Mesenchymal stem cell (in vitro differentiated cells and primary cell): ENCODE measurements at regions not wholly inside any gene's neighbourhood (a gene's known extent, or its start where the extent isn't known, plus 50 kb on each side); places are given as distances from the start of the nearest gene placed in this dataset.

ENCODE experiments used
- DNase-seq: peaks from one replicate; pipeline ENCODE4 v3.0.0-alpha.2; 2013
- H2AFZ ChIP-seq: one replicate; pipeline ENCODE4 v1.6.1; 2013; ENCODE audit warnings: low read depth, mild to moderate bottlenecking, control low read depth, inconsistent platforms, low read length, moderate library complexity
- H2AK5ac ChIP-seq: 2 replicates; pipeline ENCODE4 v1.6.1; 2013; ENCODE audit warnings: low read length, moderate library complexity, mild to moderate bottlenecking, inconsistent platforms; ENCODE audit not compliant: severe bottlenecking
- H2BK120ac ChIP-seq: one replicate; pipeline ENCODE4 v1.6.1; 2013; ENCODE audit warnings: low read depth, mild to moderate bottlenecking, inconsistent platforms, low read length, moderate library complexity
- H2BK12ac ChIP-seq, 2 experiments: one replicate each; pipeline ENCODE4 v1.6.1; 2013; ENCODE audit warnings: inconsistent platforms in 2 of 2, low read length in 2 of 2, mild to moderate bottlenecking in 2 of 2, moderate library complexity in 2 of 2, control low read depth in 1 of 2
- H2BK15ac ChIP-seq: one replicate; pipeline ENCODE4 v1.6.1; 2013; ENCODE audit warnings: mild to moderate bottlenecking, low read depth, inconsistent platforms; ENCODE audit not compliant: poor library complexity, severe bottlenecking
- H2BK5ac ChIP-seq: 2 replicates; pipeline ENCODE4 v1.6.1; 2013; ENCODE audit warnings: low read depth, mild to moderate bottlenecking, low read length, control low read depth, inconsistent platforms; ENCODE audit not compliant: poor library complexity, severe bottlenecking
- H3K14ac ChIP-seq, 2 experiments: one replicate each; pipeline ENCODE4 v1.6.1; 2013; ENCODE audit warnings: inconsistent platforms in 2 of 2, low read length in 2 of 2, control low read depth in 1 of 2, mild to moderate bottlenecking in 1 of 2, moderate library complexity in 1 of 2
- H3K18ac ChIP-seq, 2 experiments: one replicate each; pipeline ENCODE4 v1.6.1; 2013; ENCODE audit warnings: inconsistent platforms in 2 of 2, low read length in 2 of 2, control low read depth in 1 of 2, low read depth in 1 of 2, mild to moderate bottlenecking in 1 of 2
- H3K23ac ChIP-seq, 2 experiments: one replicate each; pipeline ENCODE4 v1.6.1; 2013; ENCODE audit warnings: inconsistent platforms in 2 of 2, low read length in 2 of 2, mild to moderate bottlenecking in 2 of 2, moderate library complexity in 2 of 2, control low read depth in 1 of 2
- H3K27ac ChIP-seq: 2 replicates; pipeline ENCODE4 v1.5.1; 2013; ENCODE audit warnings: mild to moderate bottlenecking, moderate library complexity, low read length, control low read depth, inconsistent platforms; ENCODE audit not compliant: poor library complexity, severe bottlenecking
- H3K27me3 ChIP-seq, 2 experiments: 2 replicates each; pipeline versions ENCODE4 v1.6.1 to v1.7.0; 2013; ENCODE audit warnings: low read length in 2 of 2, mild to moderate bottlenecking in 2 of 2, moderate library complexity in 2 of 2, control low read depth in 1 of 2, inconsistent platforms in 1 of 2; ENCODE audit not compliant: control insufficient read depth in 1 of 2, insufficient read depth in 1 of 2
- H3K36me3 ChIP-seq, 2 experiments: 2 replicates each; pipeline versions ENCODE4 v1.6.1 to v1.7.0; 2013; ENCODE audit warnings: low read length in 2 of 2, control low read depth in 1 of 2, inconsistent platforms in 1 of 2, low read depth in 1 of 2, mild to moderate bottlenecking in 1 of 2; ENCODE audit not compliant: insufficient read depth in 2 of 2, control insufficient read depth in 1 of 2
- H3K4ac ChIP-seq, 2 experiments: one replicate each; pipeline ENCODE4 v1.6.1; 2013; ENCODE audit warnings: inconsistent platforms in 2 of 2, low read length in 2 of 2, mild to moderate bottlenecking in 2 of 2, moderate library complexity in 2 of 2, control low read depth in 1 of 2, low read depth in 1 of 2
- H3K4me1 ChIP-seq: 2 replicates; pipeline ENCODE4 v1.6.1; 2013; ENCODE audit warnings: low read depth, low read length, control low read depth; ENCODE audit not compliant: control insufficient read depth, insufficient read depth
- H3K4me2 ChIP-seq: 2 replicates; pipeline ENCODE4 v1.6.1; 2013; ENCODE audit warnings: low read length, mild to moderate bottlenecking, inconsistent platforms; ENCODE audit not compliant: poor library complexity, severe bottlenecking
- H3K4me3 ChIP-seq, 2 experiments: 2 replicates each; pipeline versions ENCODE4 v1.5.1 to v1.7.0; 2013; ENCODE audit warnings: low read length in 2 of 2, mild to moderate bottlenecking in 2 of 2, control low read depth in 1 of 2, low read depth in 1 of 2; ENCODE audit not compliant: insufficient read depth in 1 of 2
- H3K79me1 ChIP-seq: replicated peaks from 2 replicates; pipeline ENCODE4 v1.6.1; 2013; ENCODE audit warnings: mild to moderate bottlenecking, control low read depth, low read length, inconsistent platforms; ENCODE audit not compliant: poor library complexity, severe bottlenecking
- H3K9ac ChIP-seq: 2 replicates; pipeline ENCODE4 v1.7.0; 2013; ENCODE audit warnings: mild to moderate bottlenecking, low read length, moderate library complexity
- H3K9me3 ChIP-seq: 2 replicates; pipeline ENCODE4 v1.7.0; 2013; ENCODE audit warnings: mild to moderate bottlenecking, low read length; ENCODE audit not compliant: control insufficient read depth
- H4K8ac ChIP-seq: one replicate; pipeline ENCODE4 v1.6.1; 2013; ENCODE audit warnings: inconsistent platforms, mild to moderate bottlenecking, low read length, moderate library complexity
- H4K91ac ChIP-seq: one replicate; pipeline ENCODE4 v1.6.1; 2013; ENCODE audit warnings: mild to moderate bottlenecking, low read length, inconsistent platforms
- WGBS: methylation state at CpG from one replicate; pipeline ENCODE4 v1.1.7; 2013; ENCODE audit warnings: mixed read lengths; 5-methylcytosine and 5-hydroxymethylcytosine counted together

- H2AFZ ChIP-seq = no peak overlapping the region
- H2BK120ac ChIP-seq = no peak overlapping the region
- no peaks in the 10 kb centered on the region for H3K4me1 ChIP-seq
- WGBS = 67% methylated on average over 13 of the region's 13 CpGs
- H3K18ac ChIP-seq = no peak overlapping the region
- H2BK5ac ChIP-seq = no peak overlapping the region
- no peak overlapping the region for H4K91ac ChIP-seq
- no peak overlapping the region for H4K8ac ChIP-seq
- no peaks in the 10 kb centered on the region for H3K36me3 ChIP-seq
- H3K23ac ChIP-seq = no peak overlapping the region
- H3K4me2 ChIP-seq = no peak overlapping the region
- H2AK5ac ChIP-seq = no peak overlapping the region
- no peak overlapping the region for H3K4ac ChIP-seq
- H3K9me3 ChIP-seq = no peaks in the 10 kb centered on the region
- no peak overlapping the region for H2BK15ac ChIP-seq
- no peak overlapping the region for H3K14ac ChIP-seq
- no peak overlapping the region for H2BK12ac ChIP-seq
- H3K79me1 ChIP-seq = no peaks in the 10 kb centered on the region
- DNase-seq = no peak
- no peak overlapping the region for H3K9ac ChIP-seq
- no peak overlapping the region for H3K27ac ChIP-seq
- no peak overlapping the region for H3K4me3 ChIP-seq
- H3K27me3 ChIP-seq = peaks cover 0 to 27% of the 10 kb centered on the region in 2 experiments
Observed at GRCh38 chr22:48084041-48084728, 1321.7 kb downstream of the TBC1D22A start.

GRCh38 chr22:48083502-48083901, 1321.1 kb downstream of the TBC1D22A start:
- Histone ChIP-seq H2BK120ac (no peak overlapping the region), H3K14ac (no peak overlapping the region), H4K91ac (no peak overlapping the region), H4K8ac (no peak overlapping the region), H3K4me2 (no peak overlapping the region), H3K9ac (no peak overlapping the region), H3K9me3 (no peaks in the 10 kb centered on the region), H3K36me3 (no peaks in the 10 kb centered on the region), H3K23ac (no peak overlapping the region), H3K18ac (no peak overlapping the region), H2AFZ (no peak overlapping the region), H3K27ac (no peak overlapping the region), H3K4me3 (no peak overlapping the region), H2BK15ac (no peak overlapping the region), H2BK12ac (no peak overlapping the region), H3K79me1 (no peaks in the 10 kb centered on the region), H2AK5ac (no peak overlapping the region), H3K4ac (no peak overlapping the region), H2BK5ac (no peak overlapping the region), H3K4me1 (no peaks in the 10 kb centered on the region), H3K27me3 (peaks cover 0 to 27% of the 10 kb centered on the region in 2 experiments)
- WGBS = 81% methylated on average over 10 of the region's 10 CpGs
- no peak for DNase-seq

DNA sequence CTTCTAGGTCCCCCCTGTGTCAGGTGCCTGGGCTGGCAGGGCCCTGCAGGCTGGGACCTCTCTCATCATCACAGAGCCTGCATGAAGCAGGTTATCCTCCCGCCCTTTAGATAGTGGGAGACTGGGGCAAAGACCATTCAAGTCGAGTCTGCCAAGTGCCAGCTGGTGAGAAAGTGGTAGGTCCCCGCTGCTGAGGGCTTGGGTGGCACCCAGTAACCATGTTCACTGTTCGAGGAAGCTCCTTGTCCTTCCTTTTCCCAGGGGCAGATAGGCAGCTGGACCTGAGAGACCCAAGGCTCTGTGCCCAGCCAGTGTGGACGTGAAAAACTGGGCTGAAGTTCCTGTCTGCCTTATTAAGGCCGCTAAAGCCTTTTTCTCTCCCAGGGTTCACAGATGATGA, 1319.8 kb downstream of the TBC1D22A start:
- Histone ChIP-seq H2BK5ac (no peak overlapping the region), H3K9me3 (no peaks in the 10 kb centered on the region), H3K79me1 (no peaks in the 10 kb centered on the region), H3K4me3 (no peak overlapping the region), H3K4me1 (no peaks in the 10 kb centered on the region), H3K18ac (no peak overlapping the region), H4K91ac (no peak overlapping the region), H3K4me2 (no peak overlapping the region), H2BK15ac (no peak overlapping the region), H4K8ac (no peak overlapping the region), H2AFZ (no peak overlapping the region), H3K23ac (no peak overlapping the region), H3K9ac (no peak overlapping the region), H3K36me3 (no peaks in the 10 kb centered on the region), H3K14ac (no peak overlapping the region), H3K27ac (no peak overlapping the region), H2BK12ac (no peak overlapping the region), H3K27me3 (peaks cover 0 to 25% of the 10 kb centered on the region in 2 experiments), H3K4ac (no peak overlapping the region), H2BK120ac (no peak overlapping the region), H2AK5ac (no peak overlapping the region)
- 68% methylated on average over 6 of the region's 6 CpGs for WGBS
- no peak for DNase-seq

DNA sequence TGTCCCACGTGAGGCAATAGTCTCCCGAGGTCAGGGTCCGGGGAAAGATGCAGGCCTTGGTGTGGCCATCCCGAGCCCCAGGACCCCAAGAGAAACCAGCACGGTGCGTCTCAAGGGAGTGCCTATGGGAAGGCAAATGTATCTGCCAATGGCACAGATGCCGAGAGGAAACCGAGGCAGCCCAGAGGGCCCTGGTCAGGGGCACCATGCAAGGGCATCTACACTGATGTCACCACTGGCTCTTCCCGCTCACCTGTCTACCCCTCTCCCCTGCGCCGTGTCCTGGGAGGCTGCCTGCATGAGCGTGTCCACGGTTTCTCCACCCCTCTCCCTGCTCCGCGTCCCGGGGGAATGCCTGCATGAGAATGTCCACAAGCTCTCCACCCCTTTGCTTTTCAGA, 1318.8 kb downstream of the TBC1D22A start:
- H2BK15ac ChIP-seq = no peak overlapping the region
- no peak overlapping the region for H2BK5ac ChIP-seq
- H3K4me2 ChIP-seq = no peak overlapping the region
- H3K9me3 ChIP-seq = no peaks in the 10 kb centered on the region
- H3K9ac ChIP-seq = no peak overlapping the region
- no peak overlapping the region for H3K14ac ChIP-seq
- H2AK5ac ChIP-seq = no peak overlapping the region
- no peak overlapping the region for H4K91ac ChIP-seq
- H3K4ac ChIP-seq = no peak overlapping the region
- H3K18ac ChIP-seq = no peak overlapping the region
- 85% methylated on average over 16 of the region's 16 CpGs for WGBS
- H3K23ac ChIP-seq = no peak overlapping the region
- no peaks in the 10 kb centered on the region for H3K79me1 ChIP-seq
- no peak overlapping the region for H3K4me3 ChIP-seq
- H3K27me3 ChIP-seq = peaks cover 0 to 24% of the 10 kb centered on the region in 2 experiments
- no peak for DNase-seq
- no peak overlapping the region for H3K27ac ChIP-seq
- no peaks in the 10 kb centered on the region for H3K36me3 ChIP-seq
- no peaks in the 10 kb centered on the region for H3K4me1 ChIP-seq
- no peak overlapping the region for H4K8ac ChIP-seq
- H2AFZ ChIP-seq = no peak overlapping the region
- no peak overlapping the region for H2BK120ac ChIP-seq
- H2BK12ac ChIP-seq = no peak overlapping the region
